ENCODE measurements at regions not wholly inside any gene's neighbourhood (a gene's known extent, or its start where the extent isn't known, plus 50 kb on each side); places are given as distances from the start of the nearest gene placed in this dataset.

GRCh38 chr3:63146154-63146553 lies 132.0 kb upstream of the SYNPR start (continued):
- TF ChIP-seq ZNF512 (CRISPR knock-in tag; IDR thresholded peaks at IDR 0.05; ENCODE audit: borderline replicate concordance) = no peak
- no peak for TF ChIP-seq ZNF138 (CRISPR knock-in tag; conservative IDR thresholded peaks at IDR 0.05)

- POLR2A ChIA-PET = no interaction called here
- DNase-seq (ENCODE audit: low spot score) (no peak), ATAC-seq (no peak)
- Mint-ChIP-seq H3K36me3 (no peaks in the 10 kb centered on the region), H3K9me3 (peaks cover under 1% of the 10 kb centered on the region; the same call in 1 of the 2 replicates), H3K27me3 (ENCODE audit: low read depth) (no peaks in the 10 kb centered on the region), H3K27ac (no peak overlapping the region), H3K4me3 (no peak overlapping the region), H3K4me1 (no peaks in the 10 kb centered on the region)
- CTCF ChIA-PET = no interaction called here
- TF ChIP-seq PRRX2 (CRISPR knock-in tag; IDR thresholded peaks at IDR 0.05) (no peak), AFF4 (CRISPR knock-in tag; IDR thresholded peaks at IDR 0.05; ENCODE audit: borderline replicate concordance) (no peak), AR (CRISPR knock-in tag; IDR thresholded peaks at IDR 0.05) (no peak), TEAD1 (CRISPR knock-in tag; IDR thresholded peaks at IDR 0.05) (no peak), FOXJ3 (CRISPR knock-in tag; IDR thresholded peaks at IDR 0.05; ENCODE audit: borderline replicate concordance) (no peak), CREM (CRISPR knock-in tag; IDR thresholded peaks at IDR 0.05) (no peak), ZNF138 (CRISPR knock-in tag; conservative IDR thresholded peaks at IDR 0.05) (no peak), OVOL2 (CRISPR knock-in tag; IDR thresholded peaks at IDR 0.05; ENCODE audit: borderline replicate concordance) (no peak)
Observed at GRCh38 chr3:63150880-63151279, 127.2 kb upstream of the SYNPR start.

- ATAC-seq = peak; percentile 52; the same call in 1 of the 2 replicates
- TF ChIP-seq RELA (CRISPR knock-in tag; IDR thresholded peaks at IDR 0.05; ENCODE audit: borderline replicate concordance) (no peak), ATF2 (CRISPR knock-in tag; IDR thresholded peaks at IDR 0.05; ENCODE audit: borderline replicate concordance, low read depth) (no peak), ESRRA (CRISPR knock-in tag; IDR thresholded peaks at IDR 0.05; ENCODE audit: borderline replicate concordance) (no peak), MLX (CRISPR knock-in tag; IDR thresholded peaks at IDR 0.05) (no peak), ZBTB21 (CRISPR knock-in tag; IDR thresholded peaks at IDR 0.05; ENCODE audit: borderline replicate concordance) (no peak), OVOL2 (CRISPR knock-in tag; IDR thresholded peaks at IDR 0.05; ENCODE audit: borderline replicate concordance) (no peak), ZNF219 (CRISPR knock-in tag; IDR thresholded peaks at IDR 0.05; ENCODE audit: borderline replicate concordance) (no peak), EMX1 (CRISPR knock-in tag; IDR thresholded peaks at IDR 0.05) (no peak), E2F5 (CRISPR knock-in tag; IDR thresholded peaks at IDR 0.05) (no peak), ZNF121 (CRISPR knock-in tag; IDR thresholded peaks at IDR 0.05) (no peak), FOXP1 (CRISPR knock-in tag; IDR thresholded peaks at IDR 0.05; ENCODE audit: borderline replicate concordance) (no peak), MXD4 (CRISPR knock-in tag; IDR thresholded peaks at IDR 0.05; ENCODE audit: borderline replicate concordance) (no peak), ZNF396 (CRISPR knock-in tag; IDR thresholded peaks at IDR 0.05; ENCODE audit: borderline replicate concordance) (no peak)
Observed at GRCh38 chr3:63151897-63152296, 126.2 kb upstream of the SYNPR start.

More at GRCh38 chr3:63151897-63152296, 126.2 kb upstream of the SYNPR start:
- CTCF ChIA-PET = no interaction called here
- no peak for DNase-seq (ENCODE audit: low spot score)
- no peaks in the 10 kb centered on the region for H3K27me3 Mint-ChIP-seq (ENCODE audit: low read depth)
- H3K27ac Mint-ChIP-seq = no peak overlapping the region
- no peaks in the 10 kb centered on the region for H3K36me3 Mint-ChIP-seq
- H3K9me3 Mint-ChIP-seq = peaks cover 9% of the 10 kb centered on the region
- POLR2A ChIA-PET = no interaction called here
- H3K4me3 Mint-ChIP-seq = no peak overlapping the region
- no peaks in the 10 kb centered on the region for H3K4me1 Mint-ChIP-seq
